ENCODE measurements at regions not wholly inside any gene's neighbourhood (a gene's known extent, or its start where the extent isn't known, plus 50 kb on each side); places are given as distances from the start of the nearest gene placed in this dataset.
"Not testable (repeated sequence)": the region's sequence is repeated elsewhere in the genome, so short reads cannot be mapped to it uniquely, and the experiment has no call there.

GRCh38 chr6:68197356-68197755 is 437.7 kb upstream of the ADGRB3 start:
- no peak overlapping the region for H2AFZ ChIP-seq
- intact Hi-C loops (cut with micrococcal nuclease; ENCODE audit: unreplicated experiment): no loop called here
- H3K4me2 ChIP-seq: no peak overlapping the region
- H3K27ac ChIP-seq: no peak overlapping the region
- no peaks in the 10 kb centered on the region for H3K4me1 ChIP-seq (replicated peaks; ENCODE audit: insufficient read depth)
- no peaks in the 10 kb centered on the region for H3K79me2 ChIP-seq (ENCODE audit: low read depth)
- H3K9me3 ChIP-seq (ENCODE audit: insufficient read depth, low read depth): no peaks in the 10 kb centered on the region
- DNase-seq: no peak
- POLR2A ChIA-PET (ENCODE audit: unreplicated experiment): interaction anchor here (0.7 kb wide), 1 partner anchor 251 kb away, joined by 3 read pairs; no protein-coding TSS in a partner anchor
- CTCF ChIA-PET: no interaction called here
- no peaks in the 10 kb centered on the region for H3F3A ChIP-seq (ENCODE audit: insufficient read depth, low read depth)
- no TSS peak for BruUV-seq (replicated peaks)
- H3K4me3 ChIP-seq: no peak overlapping the region
- no peaks in the 10 kb centered on the region for H3K27me3 ChIP-seq (ENCODE audit: insufficient read depth, low read depth)
- no peaks in the 10 kb centered on the region for H3K9me2 ChIP-seq (ENCODE audit: insufficient read depth)
- no peaks in the 10 kb centered on the region for H4K20me1 ChIP-seq (ENCODE audit: insufficient read depth)
- H3K36me3 ChIP-seq (ENCODE audit: low read depth): no peaks in the 10 kb centered on the region
- TF ChIP-seq EZH2 (IDR thresholded peaks at IDR 0.05; ENCODE audit: low read depth): no peak
- TF ChIP-seq CTCF (conservative IDR thresholded peaks at IDR 0.05): no peak

DNA sequence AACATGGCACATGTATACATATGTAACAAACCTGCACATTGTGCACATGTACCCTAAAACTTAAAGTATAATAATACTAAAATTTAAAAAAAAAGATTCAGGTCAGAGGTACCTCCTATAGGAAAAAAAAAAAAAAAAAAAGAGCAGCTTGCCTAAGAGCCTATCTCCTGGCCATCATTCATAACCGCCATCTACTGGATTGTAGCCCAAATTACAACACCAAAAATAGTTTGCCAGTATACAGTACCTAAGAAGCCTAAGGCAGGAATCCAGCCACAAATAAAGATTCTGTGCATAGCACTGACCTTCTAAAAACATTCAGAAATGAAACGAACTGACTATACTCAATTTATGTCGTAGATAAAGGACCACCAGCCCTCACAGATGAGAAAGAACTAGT is 438.4 kb upstream of the ADGRB3 start:
- ChIA-PET CTCF (no interaction called here), POLR2A (ENCODE audit: unreplicated experiment) (no interaction called here)
- Histone ChIP-seq H4K20me1 (ENCODE audit: insufficient read depth) (no peaks in the 10 kb centered on the region), H3K36me3 (ENCODE audit: low read depth) (no peaks in the 10 kb centered on the region), H3F3A (ENCODE audit: insufficient read depth, low read depth) (no peaks in the 10 kb centered on the region), H3K4me3 (no peak overlapping the region), H2AFZ (no peak overlapping the region), H3K9me3 (ENCODE audit: insufficient read depth, low read depth) (no peaks in the 10 kb centered on the region), H3K4me2 (no peak overlapping the region), H3K27me3 (ENCODE audit: insufficient read depth, low read depth) (no peaks in the 10 kb centered on the region), H3K27ac (no peak overlapping the region), H3K79me2 (ENCODE audit: low read depth) (no peaks in the 10 kb centered on the region), H3K9me2 (ENCODE audit: insufficient read depth) (no peaks in the 10 kb centered on the region), H3K4me1 (replicated peaks; ENCODE audit: insufficient read depth) (no peaks in the 10 kb centered on the region)
- BruUV-seq (replicated peaks): no TSS peak
- DNase-seq: no peak
- intact Hi-C loops (cut with micrococcal nuclease; ENCODE audit: unreplicated experiment): no loop called here
- peak; percentile 41 for TF ChIP-seq CTCF (conservative IDR thresholded peaks at IDR 0.05)
- TF ChIP-seq EZH2 (IDR thresholded peaks at IDR 0.05; ENCODE audit: low read depth): no peak

DNA sequence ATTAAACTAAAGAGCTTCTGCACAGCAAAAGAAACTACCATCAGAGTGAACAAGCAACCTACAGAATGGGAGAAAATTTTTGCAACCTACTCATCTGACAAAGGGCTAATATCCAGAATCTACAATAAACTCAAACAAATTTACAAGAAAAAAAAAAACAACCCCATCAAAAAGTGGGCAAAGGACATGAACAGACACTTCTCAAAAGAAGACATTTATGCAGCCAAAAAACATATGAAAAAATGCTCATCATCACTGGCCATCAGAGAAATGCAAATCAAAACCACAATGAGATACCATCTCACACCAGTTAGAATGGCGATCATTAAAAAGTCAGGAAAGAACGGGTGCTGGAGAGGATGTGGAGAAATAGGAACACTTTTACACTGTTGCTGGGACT is 439.3 kb upstream of the ADGRB3 start:
- H4K20me1 ChIP-seq (ENCODE audit: insufficient read depth); intact Hi-C loops (cut with micrococcal nuclease; ENCODE audit: unreplicated experiment); H3K9me3 ChIP-seq (ENCODE audit: insufficient read depth, low read depth); BruUV-seq (replicated peaks); POLR2A ChIA-PET (ENCODE audit: unreplicated experiment); H3F3A ChIP-seq (ENCODE audit: insufficient read depth, low read depth); H3K4me1 ChIP-seq (replicated peaks; ENCODE audit: insufficient read depth); CTCF ChIA-PET; H3K4me3 ChIP-seq; H3K27me3 ChIP-seq (ENCODE audit: insufficient read depth, low read depth); H3K36me3 ChIP-seq (ENCODE audit: low read depth); H2AFZ ChIP-seq; DNase-seq; H3K79me2 ChIP-seq (ENCODE audit: low read depth); H3K27ac ChIP-seq; H3K9me2 ChIP-seq (ENCODE audit: insufficient read depth); H3K4me2 ChIP-seq: not testable (repeated sequence)

DNA sequence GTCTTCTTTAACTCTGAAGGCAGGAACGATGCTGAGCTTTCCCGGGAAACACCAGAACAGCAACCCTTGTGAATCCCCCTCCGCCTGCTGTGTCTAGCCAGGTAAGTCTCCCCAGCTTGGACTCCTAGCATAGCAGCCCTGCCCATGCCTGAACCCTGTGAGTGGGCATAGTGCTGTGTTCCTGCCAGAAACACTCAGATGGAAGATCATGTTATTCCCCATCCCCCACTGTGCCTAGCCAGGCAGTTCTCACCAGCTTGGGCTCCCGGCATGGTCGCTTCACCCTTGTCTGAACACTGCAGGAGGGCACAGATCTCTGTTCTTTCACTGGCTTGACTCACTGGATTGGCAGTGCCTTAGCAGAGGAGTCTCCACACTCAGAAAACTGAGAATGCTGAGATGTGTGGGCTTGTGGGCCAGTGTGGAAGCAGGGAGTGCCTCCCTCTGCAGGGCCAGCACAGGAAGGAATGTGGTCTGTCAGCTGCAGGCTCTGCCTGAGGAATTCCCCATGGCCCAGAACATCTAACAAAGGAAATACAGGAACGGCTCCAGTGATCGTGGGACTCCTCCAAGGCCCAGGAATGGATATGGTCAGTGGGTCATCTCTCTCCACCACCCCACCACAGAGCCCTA is 440.1 kb upstream of the ADGRB3 start:
- no TSS peak for BruUV-seq (replicated peaks)
- CTCF ChIA-PET: no interaction called here
- intact Hi-C loops (cut with micrococcal nuclease; ENCODE audit: unreplicated experiment): no loop called here
- Histone ChIP-seq H3K27ac (no peak overlapping the region), H3K9me2 (ENCODE audit: insufficient read depth) (no peaks in the 10 kb centered on the region), H3K27me3 (ENCODE audit: insufficient read depth, low read depth) (no peaks in the 10 kb centered on the region), H3K4me1 (replicated peaks; ENCODE audit: insufficient read depth) (no peaks in the 10 kb centered on the region), H3K79me2 (ENCODE audit: low read depth) (no peaks in the 10 kb centered on the region), H3K9me3 (ENCODE audit: insufficient read depth, low read depth) (no peaks in the 10 kb centered on the region), H4K20me1 (ENCODE audit: insufficient read depth) (no peaks in the 10 kb centered on the region), H2AFZ (no peak overlapping the region), H3K36me3 (ENCODE audit: low read depth) (no peaks in the 10 kb centered on the region), H3F3A (ENCODE audit: insufficient read depth, low read depth) (no peaks in the 10 kb centered on the region), H3K4me3 (no peak overlapping the region), H3K4me2 (no peak overlapping the region)
- TF ChIP-seq EZH2 (IDR thresholded peaks at IDR 0.05; ENCODE audit: low read depth) (no peak), CTCF (conservative IDR thresholded peaks at IDR 0.05) (no peak)
- DNase-seq: no peak
- POLR2A ChIA-PET (ENCODE audit: unreplicated experiment): no interaction called here

All from PC-9 (cell line).